ENCODE measurements at regions not wholly inside any gene's neighbourhood (a gene's known extent, or its start where the extent isn't known, plus 50 kb on each side); places are given as distances from the start of the nearest gene placed in this dataset.

- no peak for DNase-seq
Observed at GRCh38 chr3:82306189-82306588, 544.7 kb upstream of the GBE1 start.

DNA sequence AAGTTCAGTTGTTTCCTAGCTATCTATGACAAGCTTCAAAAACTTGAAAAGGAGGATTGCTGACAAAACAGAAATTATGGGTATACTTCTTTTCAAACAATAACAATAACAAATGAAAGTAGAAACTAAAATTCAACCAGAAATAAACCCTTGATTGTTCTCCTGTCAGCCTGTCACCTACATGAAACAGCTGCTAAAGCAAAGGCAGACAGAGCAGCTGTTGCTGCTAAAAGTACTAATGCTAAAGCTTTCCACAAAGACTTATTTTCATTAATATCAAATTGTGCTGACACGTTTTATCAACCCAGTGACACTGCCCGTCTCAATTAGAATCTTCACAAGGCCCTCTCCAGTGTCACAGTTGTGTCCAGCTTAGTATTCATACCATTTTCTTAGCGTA is 533.2 kb upstream of the GBE1 start:
- no peak for DNase-seq

DNA sequence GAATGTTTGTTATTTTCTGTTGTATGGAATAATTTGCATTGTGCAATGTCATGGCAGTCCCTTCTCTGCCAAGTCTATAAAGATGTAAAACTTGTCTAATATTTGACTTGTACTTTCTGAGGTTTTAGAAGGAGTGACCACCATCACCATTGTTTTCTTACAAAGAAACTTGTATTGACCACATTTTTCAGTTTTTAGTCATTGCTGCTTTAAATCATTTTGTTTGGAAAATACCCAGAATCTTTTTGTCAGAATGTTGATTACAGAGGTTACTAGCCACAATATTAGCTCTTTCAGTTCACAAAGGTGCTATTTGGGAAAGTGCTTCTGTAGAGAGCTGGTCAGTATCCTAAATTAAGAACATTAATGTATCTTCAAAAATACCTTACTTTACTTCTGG is 532.4 kb upstream of the GBE1 start:
- no peak for DNase-seq

DNA sequence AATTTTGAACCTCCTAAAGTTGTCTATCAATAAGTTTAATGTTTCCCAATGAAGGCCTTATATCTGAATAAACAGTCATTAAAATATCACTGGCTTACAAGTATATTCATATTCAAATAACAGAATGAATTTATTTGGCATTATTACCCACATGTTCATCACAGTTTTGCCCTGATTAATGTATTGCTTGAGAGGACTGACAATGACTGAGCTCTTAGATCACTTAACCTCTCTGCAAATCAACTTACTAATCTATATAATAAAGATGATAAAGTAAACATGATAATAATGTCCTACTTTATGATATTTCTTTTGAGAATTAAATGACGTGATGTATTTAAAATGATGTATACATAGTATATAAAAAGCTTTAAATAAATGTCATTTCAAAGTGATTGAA is 532.0 kb upstream of the GBE1 start:
- no peak for DNase-seq

DNA sequence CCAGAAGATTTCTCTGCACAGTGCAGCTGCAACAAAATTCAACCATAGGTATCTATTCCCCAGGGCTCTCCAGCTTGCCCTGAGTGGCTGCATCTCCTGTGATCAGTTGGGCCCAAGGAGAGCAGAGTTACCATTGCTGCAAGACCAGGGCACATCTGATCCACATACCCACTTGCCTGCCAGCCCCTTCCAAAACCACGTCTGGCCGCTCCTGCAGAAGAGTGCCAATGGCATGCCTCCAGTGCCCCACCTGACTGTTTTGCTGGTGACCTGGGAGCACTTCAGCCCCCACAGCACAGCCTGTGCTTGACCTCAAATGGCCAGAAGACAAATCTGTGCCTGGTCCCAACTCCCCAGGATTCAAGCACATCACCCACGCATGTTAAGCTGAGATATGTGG is 526.1 kb upstream of the GBE1 start:
- no peak for DNase-seq

- no peak for DNase-seq
Observed at GRCh38 chr3:82281205-82281604, 519.8 kb upstream of the GBE1 start.

- no peak for DNase-seq
Observed at GRCh38 chr3:82276992-82277391, 515.5 kb upstream of the GBE1 start.

DNA sequence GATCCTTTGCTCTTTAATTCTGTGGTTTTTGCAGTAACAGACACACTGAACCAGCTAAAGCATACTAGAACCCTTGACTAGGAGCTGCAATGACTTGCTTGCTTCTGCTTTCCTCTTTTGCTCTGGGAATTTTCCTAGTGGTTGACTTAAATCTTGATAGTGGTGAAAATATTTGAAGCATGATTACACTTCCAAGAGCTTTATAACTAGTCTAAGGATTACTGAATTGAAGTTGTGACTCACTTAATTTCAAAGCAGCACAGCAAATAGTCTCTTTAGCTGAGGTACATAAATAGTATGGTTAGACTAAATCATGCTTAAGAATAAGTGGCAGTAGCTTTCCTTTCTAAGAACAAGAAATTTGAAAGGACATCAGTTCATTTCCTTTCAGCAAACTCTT is 513.5 kb upstream of the GBE1 start:
- no peak for DNase-seq

DNA sequence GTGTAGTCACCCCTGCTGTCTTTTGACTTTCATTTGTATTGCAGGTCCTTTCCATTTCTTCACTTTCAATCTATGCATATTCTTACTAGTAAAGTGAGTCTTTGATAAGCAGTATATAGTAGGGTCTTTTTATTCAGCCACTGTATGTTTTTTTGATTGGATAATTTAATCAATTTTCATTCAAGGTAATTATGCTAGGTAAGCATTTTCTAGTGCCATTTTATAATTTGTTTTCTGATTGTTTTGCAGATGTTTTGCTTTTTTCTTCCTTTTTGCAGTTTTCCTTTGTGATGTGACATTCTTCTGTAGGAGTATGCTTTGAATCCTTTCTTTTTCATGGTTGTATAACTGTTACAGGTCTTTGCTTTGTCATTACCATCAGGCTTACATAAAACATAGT is 504.3 kb upstream of the GBE1 start:
- no peak for DNase-seq

GRCh38 chr3:82262193-82262592 is 500.7 kb upstream of the GBE1 start:
- DNase-seq, result no peak

- DNase-seq, result no peak
Observed at GRCh38 chr3:82261637-82262036, 500.2 kb upstream of the GBE1 start.

DNA sequence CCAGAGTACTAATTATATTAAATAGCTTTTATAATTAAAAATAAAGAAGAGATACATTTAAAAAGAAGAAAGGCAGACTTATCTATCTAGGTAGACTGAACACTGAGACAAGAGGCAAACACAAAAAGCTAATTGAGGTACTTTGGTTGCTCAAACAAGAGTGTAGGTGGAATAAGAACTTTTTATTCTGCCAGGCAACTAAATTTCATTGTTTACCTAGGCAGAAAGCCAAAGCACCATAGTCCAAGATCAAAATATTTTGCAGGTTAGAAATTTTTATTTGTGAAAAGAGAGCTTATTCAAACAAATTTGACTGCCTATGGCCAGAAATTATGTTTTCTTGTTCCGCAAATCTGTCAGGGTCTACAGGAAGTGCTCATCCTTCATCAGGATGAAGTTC is 499.6 kb upstream of the GBE1 start:
- DNase-seq, result no peak

DNA sequence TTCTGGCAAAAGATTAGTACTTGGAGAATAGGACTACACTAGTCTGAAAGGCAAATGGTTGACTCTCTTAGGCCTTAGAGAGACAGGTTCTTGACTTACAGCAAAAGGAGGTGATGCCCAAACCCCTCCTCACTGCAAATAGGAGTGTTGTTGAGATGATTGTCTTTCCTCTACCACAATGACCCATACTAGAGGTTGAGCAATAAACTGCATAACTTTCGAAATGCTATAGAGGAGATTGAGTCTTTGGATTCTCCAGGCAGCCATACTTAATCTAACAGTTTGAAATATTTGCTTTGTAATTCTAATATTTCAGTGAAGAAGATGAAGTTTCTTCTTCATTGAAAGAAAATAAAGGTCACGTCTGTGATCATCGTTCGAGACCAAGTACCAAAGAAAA is 498.5 kb upstream of the GBE1 start:
- DNase-seq, result no peak

DNA sequence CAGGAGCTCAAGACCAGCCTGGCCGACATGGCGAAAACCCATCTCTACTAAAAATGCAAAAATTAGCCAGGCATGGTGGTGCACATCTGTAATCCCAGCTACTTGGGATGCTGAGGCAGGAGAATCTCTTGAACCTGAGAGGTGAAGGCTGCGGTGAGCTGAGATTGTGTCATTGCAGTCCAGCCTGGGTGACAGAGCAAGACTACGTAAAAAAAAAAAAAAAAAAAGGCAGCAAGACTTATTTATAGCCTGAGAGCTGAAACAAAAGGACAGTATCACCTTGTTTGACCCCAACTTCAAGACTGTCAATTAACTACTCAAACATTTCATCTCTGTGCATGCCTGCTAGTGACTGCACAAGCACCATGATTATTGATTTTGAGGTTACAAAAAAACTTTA is 478.9 kb upstream of the GBE1 start:
- DNase-seq, result no peak

- DNase-seq, result no peak
Observed at GRCh38 chr3:82236257-82236656, 474.8 kb upstream of the GBE1 start.

DNA sequence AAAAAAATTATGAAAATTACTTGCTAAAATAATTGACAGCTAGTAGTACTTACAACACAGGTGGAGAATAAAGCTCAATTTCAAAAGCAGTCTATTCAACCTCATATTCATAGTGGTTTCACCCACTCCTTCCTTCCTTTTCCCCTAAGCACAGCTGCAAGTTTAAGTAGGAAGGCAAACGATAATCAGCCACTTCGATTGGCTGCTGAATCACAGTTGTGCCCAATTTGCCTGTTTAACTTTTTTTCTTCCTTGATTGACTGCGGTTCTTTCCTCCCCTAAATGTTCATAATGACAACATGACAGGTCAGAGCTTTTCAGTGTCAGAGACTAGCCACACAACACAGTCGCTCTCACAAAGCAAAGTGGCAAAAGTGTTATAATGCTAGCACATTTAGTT is 468.0 kb upstream of the GBE1 start:
- DNase-seq, result no peak

DNA sequence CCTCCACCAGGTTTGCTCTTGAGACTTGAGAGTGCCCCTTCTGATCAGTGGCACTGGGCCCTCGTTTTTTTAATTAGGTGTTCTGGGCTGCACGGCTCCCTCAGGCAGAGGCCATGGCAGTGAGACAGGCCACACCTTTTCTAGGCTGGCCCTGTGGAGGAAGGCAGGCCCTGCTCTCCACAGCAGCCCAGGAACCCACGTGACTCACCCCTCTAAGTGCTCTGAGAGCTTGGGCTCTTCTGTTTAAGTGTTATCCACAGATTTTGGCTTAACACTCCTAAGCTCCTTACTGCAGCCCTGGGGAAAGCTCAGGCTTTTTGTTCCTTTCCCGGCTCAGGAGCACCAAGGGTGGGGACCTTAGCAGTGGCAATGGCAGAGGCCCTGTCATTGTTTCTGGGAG is 463.2 kb upstream of the GBE1 start:
- no peak for DNase-seq

- DNase-seq, result no peak
Observed at GRCh38 chr3:82222401-82222800, 461.0 kb upstream of the GBE1 start.

DNA sequence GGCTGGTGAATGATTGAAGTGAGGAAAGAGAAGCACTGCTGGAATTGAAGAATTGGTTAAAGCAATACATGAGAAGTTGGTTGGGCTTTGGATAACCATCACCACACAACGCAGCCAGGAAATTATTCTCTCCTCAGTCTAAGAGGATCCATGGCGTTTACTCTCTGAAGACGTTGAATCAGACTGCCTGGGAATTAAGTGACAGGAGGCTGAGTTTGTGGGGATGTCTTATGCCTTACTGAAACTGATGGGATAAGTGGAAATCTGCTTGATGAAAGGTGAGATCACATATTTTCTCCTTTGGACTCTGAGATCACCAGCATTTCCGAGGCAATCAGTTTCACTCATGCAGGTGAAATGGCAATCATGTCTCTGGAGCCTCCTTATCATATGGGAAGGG is 456.1 kb upstream of the GBE1 start:
- DNase-seq, result no peak

DNA sequence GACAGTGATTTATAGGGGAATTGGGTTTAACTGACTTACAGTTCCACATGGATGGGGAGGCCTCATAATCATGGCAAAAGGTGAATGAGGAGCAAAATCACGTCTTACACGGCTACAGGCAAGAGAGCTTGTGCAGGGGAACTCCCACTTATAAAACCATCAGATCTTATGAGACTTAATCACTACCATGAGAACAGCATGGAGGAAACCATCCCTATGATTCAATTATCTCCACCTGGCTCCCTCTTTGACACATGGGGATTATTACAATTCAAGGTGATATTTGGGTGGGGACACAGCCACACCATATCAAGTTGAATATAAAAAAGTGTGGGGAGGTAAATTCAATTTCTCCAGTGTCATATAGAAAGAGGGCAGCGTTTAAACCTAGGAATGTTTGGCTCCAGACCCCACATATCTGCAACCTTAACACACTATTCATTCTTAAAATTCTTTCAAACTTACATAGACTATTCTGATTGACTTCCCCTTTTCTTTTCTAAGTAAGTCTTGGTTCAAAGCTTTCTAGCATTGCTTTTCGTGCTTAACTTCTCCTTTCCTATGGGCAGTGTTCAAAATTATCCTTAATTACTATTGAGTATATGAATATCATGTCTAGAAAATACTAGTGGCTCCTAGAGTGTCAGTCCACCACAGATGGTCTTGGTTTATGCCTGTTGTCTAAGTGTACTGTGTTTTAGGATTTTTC is 446.7 kb upstream of the GBE1 start:
- DNase-seq, result no peak

DNA sequence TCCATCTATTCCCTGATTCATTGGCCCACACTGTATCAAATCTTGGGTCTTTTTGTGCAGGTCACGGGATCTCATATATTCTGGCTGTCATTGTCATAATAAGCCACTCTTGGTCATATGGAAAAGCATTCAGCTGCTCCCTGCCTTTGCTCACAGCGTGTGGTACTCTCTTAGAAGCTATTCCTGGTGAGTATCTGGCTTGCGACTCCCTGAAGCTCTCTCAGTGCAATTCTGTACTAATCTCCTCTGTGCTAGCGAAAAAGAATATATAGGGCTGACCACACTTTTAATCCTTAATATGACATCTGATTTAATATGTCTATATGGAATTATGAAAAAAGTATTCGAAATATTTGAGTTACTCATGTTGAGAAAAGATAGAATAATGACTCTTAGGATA is 440.8 kb upstream of the GBE1 start:
- DNase-seq, result no peak

DNA sequence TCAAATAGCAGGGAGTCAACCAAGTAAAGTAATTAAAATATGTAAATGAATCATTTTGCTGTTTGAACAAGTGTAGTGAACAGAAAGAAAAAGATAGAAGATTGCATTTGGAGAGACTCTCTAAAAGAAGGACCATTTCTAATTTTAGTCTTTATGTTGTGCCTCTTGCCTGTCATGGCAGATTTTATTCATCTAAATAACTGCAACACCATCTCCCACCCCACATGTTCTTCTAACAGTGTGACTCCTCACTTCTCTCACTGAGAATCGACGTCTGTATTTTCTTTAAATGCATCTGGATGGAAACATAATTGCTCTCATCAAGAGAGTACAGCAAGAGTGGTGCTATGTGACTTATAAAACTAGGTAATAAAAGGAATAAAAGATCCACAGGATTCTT is 439.9 kb upstream of the GBE1 start:
- peak in 1 of 58 donors; percentile 24 for DNase-seq

DNA sequence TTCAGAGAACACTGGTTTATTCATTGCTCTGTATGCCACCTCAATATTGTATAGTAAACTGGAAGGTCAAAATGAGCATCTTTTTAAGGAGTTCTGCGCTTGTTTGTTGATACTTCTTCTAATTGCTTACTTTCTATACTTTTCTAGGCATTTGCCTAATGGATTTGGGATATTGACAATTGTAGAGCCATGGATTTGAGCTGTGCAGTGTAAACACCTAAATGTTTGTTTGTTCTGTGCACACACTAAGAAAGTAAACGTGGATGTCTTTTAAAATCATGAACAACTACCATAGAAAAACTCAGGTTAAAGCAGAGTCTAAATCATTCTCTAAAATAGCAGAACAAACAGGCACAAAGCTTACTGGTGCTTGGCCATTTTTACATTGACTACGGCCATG is 436.6 kb upstream of the GBE1 start:
- no peak for DNase-seq

GRCh38 chr3:82196645-82197044 is 435.2 kb upstream of the GBE1 start:
- no peak for DNase-seq

Measured in anterior cingulate cortex (tissue), 58 donors.